HCT116 (cell line): ENCODE measurements at regions not wholly inside any gene's neighbourhood (a gene's known extent, or its start where the extent isn't known, plus 50 kb on each side); places are given as distances from the start of the nearest gene placed in this dataset.

ENCODE experiments used
- ATAC-seq: fragments of 200-7000 bp; cut with Tn5 transposase; 2 replicates; pipeline ENCODE4 v1.9.1; 2020; ENCODE audit warnings: mild to moderate bottlenecking, moderate library complexity
- BruUV-seq: library from RNA; stranded (reverse); fragments of 400-500 nt; replicated peaks from 2 replicates; lab custom pipeline; 2021; lab: Mats Ljungman, UMichigan
- CTCF ChIA-PET: fragments of 300-600 bp; sonication (Branson Sonifier 250); formaldehyde crosslinking; loops from one replicate; lab custom pipeline; 2021; ENCODE audit warnings: antibody characterized with exemption; lab: Charles Lee
- POLR2A ChIA-PET: fragments of 300-600, 350-600 bp; sonication (Branson Sonifier 250); formaldehyde crosslinking; loops from one replicate; lab custom pipeline; 2021; ENCODE audit warnings: antibody characterized with exemption; lab: Charles Lee
- RAD21 ChIA-PET, 2 experiments: fragments of 300-600 bp; sonication (Branson Sonifier 250); formaldehyde crosslinking; loops; one replicate each; lab custom pipeline; 2023; ENCODE audit warnings: low total read pairs in 2 of 2; ENCODE audit not compliant: uncharacterized antibody in 2 of 2, unreplicated experiment in 2 of 2, low non-redundant PET in 1 of 2; lab: Charles Lee
- DNase-seq: peaks from one replicate; pipeline ENCODE4 v3.0.0-alpha.2; 2010; ENCODE audit warnings: low read depth, low spot score
- H2AFZ ChIP-seq: fragments of 200-600 bp; shearing (Covaris generic), sonication (generic); 2 replicates; pipeline ENCODE4 v1.6.1; 2017; ENCODE audit warnings: low read depth, mixed run types, mixed read lengths, antibody characterized with exemption, low read length; ENCODE audit not compliant: poor library complexity, severe bottlenecking
- H3K27ac ChIP-seq: 2 replicates; pipeline ENCODE4 v1.5.1; 2012; ENCODE audit warnings: low read depth, low read length
- H3K27me3 ChIP-seq: fragments of 200-600 bp; sonication (generic); 2 replicates; pipeline ENCODE4 v1.6.1; 2016; ENCODE audit warnings: mixed run types, low read length, mixed read lengths; ENCODE audit not compliant: insufficient read depth
- H3K36me3 ChIP-seq, 2 experiments: fragments of 200-500 bp in 1 of 2; fragments of 200-600 bp in 1 of 2; sonication (Bioruptor generic) in 1 of 2; sonication (generic) in 1 of 2; 2 replicates each; pipeline versions ENCODE4 v1.5.1 to v1.6.1; 2014 to 2016; ENCODE audit warnings: low read length in 2 of 2, inconsistent platforms in 1 of 2, mixed read lengths in 1 of 2, mixed run types in 1 of 2; ENCODE audit not compliant: insufficient read depth in 2 of 2, control insufficient read depth in 1 of 2
- H3K4me1 ChIP-seq, 2 experiments: fragments of 200-600 bp in 1 of 2; sonication (generic) in 1 of 2; 2 replicates each; pipeline versions ENCODE4 v1.5.1 to v1.6.1; 2012 to 2017; ENCODE audit warnings: low read length in 2 of 2, inconsistent platforms in 1 of 2, mild to moderate bottlenecking in 1 of 2, mixed read lengths in 1 of 2, mixed run types in 1 of 2, moderate library complexity in 1 of 2; ENCODE audit not compliant: insufficient read depth in 2 of 2, control insufficient read depth in 1 of 2
- H3K4me2 ChIP-seq: fragments of 200-600 bp; sonication (generic); 2 replicates; pipeline ENCODE4 v1.6.1; 2017; ENCODE audit warnings: mixed run types, low read length, mixed read lengths
- H3K4me3 ChIP-seq, 2 experiments: fragments of 200-600 bp in 1 of 2; sonication (generic) in 1 of 2; replicated peaks in 1 of 2; 2 replicates each; pipeline ENCODE4 v1.5.1; 2011 to 2016; ENCODE audit warnings: low read length in 2 of 2, control low read depth in 1 of 2, low read depth in 1 of 2, mild to moderate bottlenecking in 1 of 2, mixed read lengths in 1 of 2, mixed run types in 1 of 2
- H3K79me2 ChIP-seq: fragments of 200-600 bp; sonication (generic); 2 replicates; pipeline ENCODE4 v1.6.1; 2017; ENCODE audit warnings: mild to moderate bottlenecking, mixed run types, low read length, moderate library complexity, mixed read lengths; ENCODE audit not compliant: insufficient read depth
- H3K9ac ChIP-seq: fragments of 200-600 bp; sonication (generic); 2 replicates; pipeline ENCODE4 v1.6.1; 2016; ENCODE audit warnings: low read length, mixed read lengths
- H3K9me2 ChIP-seq: fragments of 200-600 bp; sonication (generic), shearing (Covaris generic); 2 replicates; pipeline ENCODE4 v1.6.1; 2017; ENCODE audit warnings: mixed run types, mild to moderate bottlenecking, moderate library complexity; ENCODE audit not compliant: insufficient read depth
- H3K9me3 ChIP-seq, 2 experiments: fragments of 200-500 bp in 1 of 2; fragments of 200-600 bp in 1 of 2; sonication (Bioruptor generic) in 1 of 2; sonication (generic) in 1 of 2; 2 replicates each; pipeline ENCODE4 v1.6.1; 2014 to 2017; ENCODE audit warnings: low read length in 2 of 2, mixed read lengths in 2 of 2, inconsistent platforms in 1 of 2, low read depth in 1 of 2, mild to moderate bottlenecking in 1 of 2, mixed run types in 1 of 2, moderate library complexity in 1 of 2; ENCODE audit not compliant: control insufficient read depth in 1 of 2, insufficient read depth in 1 of 2
- H4K20me1 ChIP-seq: fragments of 200-600 bp; sonication (generic), shearing (Covaris generic); 2 replicates; pipeline ENCODE4 v1.6.1; 2017; ENCODE audit warnings: mixed run types, mild to moderate bottlenecking, moderate library complexity; ENCODE audit not compliant: insufficient read depth
- ATF3 ChIP-seq: IDR thresholded peaks from 2 replicates; pipeline ENCODE4 v1.6.1; 2012
- CEBPB ChIP-seq: IDR thresholded peaks from 2 replicates; pipeline ENCODE4 v1.6.1; 2012; ENCODE audit warnings: low read depth
- CTCF ChIP-seq, 3 experiments: fragments of 200-600 bp in 1 of 3; sonication (generic) in 1 of 3; IDR thresholded peaks in 2 of 3; conservative IDR thresholded peaks in 1 of 3; 2 replicates each; pipeline ENCODE4 v1.5.1; 2012 to 2017; ENCODE audit warnings: low read depth in 2 of 3, low read length in 2 of 3, antibody characterized with exemption in 1 of 3, borderline replicate concordance in 1 of 3, control low read depth in 1 of 3, mild to moderate bottlenecking in 1 of 3, mixed read lengths in 1 of 3, mixed run types in 1 of 3, moderate library complexity in 1 of 3; ENCODE audit not compliant: insufficient read depth in 1 of 3
- EZH2 ChIP-seq: fragments of 200-600 bp; sonication (generic); IDR thresholded peaks from 2 replicates; pipeline ENCODE4 v1.6.1; 2017; ENCODE audit warnings: antibody characterized with exemption, mixed run types
- EZH2phosphoT487 ChIP-seq: fragments of 200-600 bp; IDR thresholded peaks from 2 replicates; pipeline ENCODE4 v1.6.1; 2018; ENCODE audit warnings: antibody characterized with exemption, borderline replicate concordance
- JUND ChIP-seq: IDR thresholded peaks from 2 replicates; pipeline ENCODE4 v1.6.1; 2012
- POLR2A ChIP-seq: IDR thresholded peaks from 2 replicates; pipeline ENCODE4 v1.7.0; 2011; ENCODE audit warnings: borderline replicate concordance; ENCODE audit not compliant: insufficient read depth, insufficient read length; ENCODE audit errors: extremely low read depth
- POLR2AphosphoS5 ChIP-seq: IDR thresholded peaks from 2 replicates; pipeline ENCODE4 v1.6.1; 2011; ENCODE audit warnings: mild to moderate bottlenecking, low read depth, low read length, moderate library complexity
- RAD21 ChIP-seq: IDR thresholded peaks from 2 replicates; pipeline ENCODE4 v1.6.1; 2012; ENCODE audit warnings: low read depth, mild to moderate bottlenecking
- REST ChIP-seq: IDR thresholded peaks from 2 replicates; pipeline ENCODE4 v1.6.1; 2012; ENCODE audit warnings: low read depth
- SIN3A ChIP-seq: IDR thresholded peaks from 2 replicates; pipeline ENCODE4 v1.6.1; 2012; ENCODE audit warnings: low read depth
- SRF ChIP-seq: IDR thresholded peaks from 2 replicates; pipeline ENCODE4 v1.6.1; 2012; ENCODE audit warnings: low read depth
- TCF7L2 ChIP-seq: IDR thresholded peaks from 2 replicates; pipeline ENCODE4 v1.7.0; 2011; ENCODE audit warnings: borderline replicate concordance, inconsistent platforms; ENCODE audit not compliant: insufficient read depth, insufficient read length; ENCODE audit errors: extremely low read depth
- ZFX ChIP-seq: fragments of 450-650 bp; IDR thresholded peaks from 2 replicates; pipeline ENCODE4 v1.6.1; 2017
- ZNF274 ChIP-seq: fragments of 200-500 bp; sonication (Bioruptor generic); IDR thresholded peaks from 2 replicates; pipeline ENCODE4 v1.6.1; 2014; ENCODE audit warnings: mild to moderate bottlenecking, low read depth, low read length, inconsistent platforms
- intact Hi-C: fragments of 100-400 bp; cut with micrococcal nuclease; formaldehyde crosslinking; loops from 2 replicates; pipeline ENCODE4 v1.10.0; 2022

GRCh38 chr11:71082454-71082853 is 169.9 kb downstream of the SHANK2 start (continued):
- TF ChIP-seq REST (no peak), ZNF274 (no peak)

GRCh38 chr11:71081704-71082230 is 170.6 kb downstream of the SHANK2 start:
- Histone ChIP-seq H3K79me2 (no peaks in the 10 kb centered on the region), H3K4me3 (no peak overlapping the region), H3K4me1 (no peaks in the 10 kb centered on the region), H4K20me1 (no peaks in the 10 kb centered on the region), H3K9me3 (no peaks in the 10 kb centered on the region), H3K4me2 (no peak overlapping the region), H3K27ac (no peak overlapping the region), H3K9me2 (no peaks in the 10 kb centered on the region), H3K27me3 (no peaks in the 10 kb centered on the region), H3K36me3 (no peaks in the 10 kb centered on the region), H2AFZ (no peak overlapping the region), H3K9ac (no peak overlapping the region)
- RAD21 ChIA-PET: no interaction called here
- intact Hi-C loops: no loop called here
- ATAC-seq (no peak), DNase-seq (no peak)
- BruUV-seq: no TSS peak
- CTCF ChIA-PET: no interaction called here
- POLR2A ChIA-PET: no interaction called here
- no peak for TF ChIP-seq ZFX
- TF ChIP-seq JUND: no peak
- no peak for TF ChIP-seq CEBPB
- TF ChIP-seq EZH2: no peak
- no peak for TF ChIP-seq ATF3
- no peak for TF ChIP-seq EZH2phosphoT487
- TF ChIP-seq REST: no peak
- TF ChIP-seq SIN3A: no peak
- TF ChIP-seq POLR2AphosphoS5: no peak
- no peak for TF ChIP-seq SRF
- no peak for TF ChIP-seq POLR2A
- TF ChIP-seq CTCF (IDR thresholded peaks at IDR 0.05 in 2 of 3, conservative IDR thresholded peaks at IDR 0.05 in 1 of 3; ENCODE audit: borderline replicate concordance in 1 of 3, insufficient read depth in 1 of 3, low read depth in 2 of 3, low read length in 2 of 3): no peak
- no peak for TF ChIP-seq TCF7L2
- no peak for TF ChIP-seq RAD21
